ENCODE measurements at regions not wholly inside any gene's neighbourhood (a gene's known extent, or its start where the extent isn't known, plus 50 kb on each side); places are given as distances from the start of the nearest gene placed in this dataset.

- no peak overlapping the region for H3K9ac ChIP-seq (ENCODE audit: low read length)
- no peak for DNase-seq (ENCODE audit: low read depth)
- H3K4me3 ChIP-seq (ENCODE audit: low read length): no peak overlapping the region
- no peaks in the 10 kb centered on the region for H3K36me3 ChIP-seq (ENCODE audit: control insufficient read depth, insufficient read depth, low read length, severe bottlenecking)
- H3K9me3 ChIP-seq (ENCODE audit: control insufficient read depth, low read length): no peaks in the 10 kb centered on the region
- H3K4me1 ChIP-seq (ENCODE audit: control insufficient read depth, insufficient read depth, low read length): peaks cover 14% of the 10 kb centered on the region
- no peaks in the 10 kb centered on the region for H3K27me3 ChIP-seq (replicated peaks; ENCODE audit: control insufficient read depth, insufficient read depth, low read length)
Observed at GRCh38 chr9:532707-533106, 308.8 kb upstream of the DMRT1 start.

GRCh38 chr9:534886-535285 is 306.6 kb upstream of the DMRT1 start:
- Histone ChIP-seq H3K36me3 (ENCODE audit: control insufficient read depth, insufficient read depth, low read length, severe bottlenecking) (no peaks in the 10 kb centered on the region), H3K4me3 (ENCODE audit: low read length) (no peak overlapping the region), H3K9me3 (ENCODE audit: control insufficient read depth, low read length) (peaks cover 2% of the 10 kb centered on the region), H3K4me1 (ENCODE audit: control insufficient read depth, insufficient read depth, low read length) (peaks cover 11% of the 10 kb centered on the region), H3K27me3 (replicated peaks; ENCODE audit: control insufficient read depth, insufficient read depth, low read length) (no peaks in the 10 kb centered on the region), H3K9ac (ENCODE audit: low read length) (no peak overlapping the region)
- no peak for DNase-seq (ENCODE audit: low read depth)

- Histone ChIP-seq H3K36me3 (ENCODE audit: control insufficient read depth, insufficient read depth, low read length, severe bottlenecking) (no peaks in the 10 kb centered on the region), H3K4me3 (ENCODE audit: low read length) (no peak overlapping the region), H3K9ac (ENCODE audit: low read length) (no peak overlapping the region), H3K27me3 (replicated peaks; ENCODE audit: control insufficient read depth, insufficient read depth, low read length) (no peaks in the 10 kb centered on the region), H3K4me1 (ENCODE audit: control insufficient read depth, insufficient read depth, low read length) (peaks cover 8% of the 10 kb centered on the region), H3K9me3 (ENCODE audit: control insufficient read depth, low read length) (peaks cover 6% of the 10 kb centered on the region)
- no peak for DNase-seq (ENCODE audit: low read depth)
Observed at GRCh38 chr9:535356-535755, 306.1 kb upstream of the DMRT1 start.

GRCh38 chr9:536597-537511 is 304.6 kb upstream of the DMRT1 start:
- Histone ChIP-seq H3K27me3 (replicated peaks; ENCODE audit: control insufficient read depth, insufficient read depth, low read length) (no peaks in the 10 kb centered on the region), H3K4me3 (ENCODE audit: low read length) (no peak overlapping the region), H3K36me3 (ENCODE audit: control insufficient read depth, insufficient read depth, low read length, severe bottlenecking) (no peaks in the 10 kb centered on the region), H3K9me3 (ENCODE audit: control insufficient read depth, low read length) (peaks cover 6% of the 10 kb centered on the region), H3K9ac (ENCODE audit: low read length) (no peak overlapping the region), H3K4me1 (ENCODE audit: control insufficient read depth, insufficient read depth, low read length) (no peaks in the 10 kb centered on the region)
- DNase-seq (ENCODE audit: low read depth): no peak

GRCh38 chr9:543478-543877 is 298.0 kb upstream of the DMRT1 start:
- Histone ChIP-seq H3K9ac (ENCODE audit: low read length) (no peak overlapping the region), H3K4me1 (ENCODE audit: control insufficient read depth, insufficient read depth, low read length) (peaks cover 28% of the 10 kb centered on the region), H3K9me3 (ENCODE audit: control insufficient read depth, low read length) (peaks cover 6% of the 10 kb centered on the region), H3K36me3 (ENCODE audit: control insufficient read depth, insufficient read depth, low read length, severe bottlenecking) (no peaks in the 10 kb centered on the region), H3K27me3 (replicated peaks; ENCODE audit: control insufficient read depth, insufficient read depth, low read length) (no peaks in the 10 kb centered on the region), H3K4me3 (ENCODE audit: low read length) (no peak overlapping the region)
- no peak for DNase-seq (ENCODE audit: low read depth)

- Histone ChIP-seq H3K4me1 (ENCODE audit: control insufficient read depth, insufficient read depth, low read length) (peaks cover 28% of the 10 kb centered on the region), H3K36me3 (ENCODE audit: control insufficient read depth, insufficient read depth, low read length, severe bottlenecking) (no peaks in the 10 kb centered on the region), H3K9ac (ENCODE audit: low read length) (no peak overlapping the region), H3K27me3 (replicated peaks; ENCODE audit: control insufficient read depth, insufficient read depth, low read length) (no peaks in the 10 kb centered on the region), H3K9me3 (ENCODE audit: control insufficient read depth, low read length) (no peaks in the 10 kb centered on the region), H3K4me3 (ENCODE audit: low read length) (no peak overlapping the region)
- DNase-seq (ENCODE audit: low read depth): no peak
Observed at GRCh38 chr9:545480-545879, 296.0 kb upstream of the DMRT1 start.

GRCh38 chr9:546235-546634 is 295.3 kb upstream of the DMRT1 start:
- peaks cover 28% of the 10 kb centered on the region for H3K4me1 ChIP-seq (ENCODE audit: control insufficient read depth, insufficient read depth, low read length)
- H3K9me3 ChIP-seq (ENCODE audit: control insufficient read depth, low read length): no peaks in the 10 kb centered on the region
- no peaks in the 10 kb centered on the region for H3K27me3 ChIP-seq (replicated peaks; ENCODE audit: control insufficient read depth, insufficient read depth, low read length)
- no peak overlapping the region for H3K9ac ChIP-seq (ENCODE audit: low read length)
- H3K4me3 ChIP-seq (ENCODE audit: low read length): peak overlapping the region; percentile 22
- no peaks in the 10 kb centered on the region for H3K36me3 ChIP-seq (ENCODE audit: control insufficient read depth, insufficient read depth, low read length, severe bottlenecking)
- no peak for DNase-seq (ENCODE audit: low read depth)

- no peaks in the 10 kb centered on the region for H3K36me3 ChIP-seq (ENCODE audit: control insufficient read depth, insufficient read depth, low read length, severe bottlenecking)
- H3K4me3 ChIP-seq (ENCODE audit: low read length): peak overlapping the region; percentile 22
- H3K9ac ChIP-seq (ENCODE audit: low read length): no peak overlapping the region
- no peaks in the 10 kb centered on the region for H3K9me3 ChIP-seq (ENCODE audit: control insufficient read depth, low read length)
- peaks cover 28% of the 10 kb centered on the region for H3K4me1 ChIP-seq (ENCODE audit: control insufficient read depth, insufficient read depth, low read length)
- H3K27me3 ChIP-seq (replicated peaks; ENCODE audit: control insufficient read depth, insufficient read depth, low read length): no peaks in the 10 kb centered on the region
- peak; percentile 46 for DNase-seq (ENCODE audit: low read depth)
Observed at GRCh38 chr9:546797-547223, 294.7 kb upstream of the DMRT1 start.

- H3K36me3 ChIP-seq (ENCODE audit: control insufficient read depth, insufficient read depth, low read length, severe bottlenecking): no peaks in the 10 kb centered on the region
- peaks cover 33% of the 10 kb centered on the region for H3K4me1 ChIP-seq (ENCODE audit: control insufficient read depth, insufficient read depth, low read length)
- DNase-seq (ENCODE audit: low read depth): no peak
- H3K9me3 ChIP-seq (ENCODE audit: control insufficient read depth, low read length): no peaks in the 10 kb centered on the region
- no peaks in the 10 kb centered on the region for H3K27me3 ChIP-seq (replicated peaks; ENCODE audit: control insufficient read depth, insufficient read depth, low read length)
- no peak overlapping the region for H3K9ac ChIP-seq (ENCODE audit: low read length)
- peak overlapping the region; percentile 22 for H3K4me3 ChIP-seq (ENCODE audit: low read length)
Observed at GRCh38 chr9:547314-547713, 294.2 kb upstream of the DMRT1 start.

- peaks cover 41% of the 10 kb centered on the region for H3K4me1 ChIP-seq (ENCODE audit: control insufficient read depth, insufficient read depth, low read length)
- no peak overlapping the region for H3K4me3 ChIP-seq (ENCODE audit: low read length)
- H3K9ac ChIP-seq (ENCODE audit: low read length): no peak overlapping the region
- H3K36me3 ChIP-seq (ENCODE audit: control insufficient read depth, insufficient read depth, low read length, severe bottlenecking): no peaks in the 10 kb centered on the region
- no peak for DNase-seq (ENCODE audit: low read depth)
- H3K9me3 ChIP-seq (ENCODE audit: control insufficient read depth, low read length): no peaks in the 10 kb centered on the region
- H3K27me3 ChIP-seq (replicated peaks; ENCODE audit: control insufficient read depth, insufficient read depth, low read length): no peaks in the 10 kb centered on the region
Observed at GRCh38 chr9:549455-549997, 292.0 kb upstream of the DMRT1 start.

- H3K9ac ChIP-seq (ENCODE audit: low read length): no peak overlapping the region
- H3K36me3 ChIP-seq (ENCODE audit: control insufficient read depth, insufficient read depth, low read length, severe bottlenecking): no peaks in the 10 kb centered on the region
- H3K4me1 ChIP-seq (ENCODE audit: control insufficient read depth, insufficient read depth, low read length): peaks cover 35% of the 10 kb centered on the region
- no peaks in the 10 kb centered on the region for H3K9me3 ChIP-seq (ENCODE audit: control insufficient read depth, low read length)
- no peak for DNase-seq (ENCODE audit: low read depth)
- no peak overlapping the region for H3K4me3 ChIP-seq (ENCODE audit: low read length)
- no peaks in the 10 kb centered on the region for H3K27me3 ChIP-seq (replicated peaks; ENCODE audit: control insufficient read depth, insufficient read depth, low read length)
Observed at GRCh38 chr9:550333-550732, 291.2 kb upstream of the DMRT1 start.

All from adipocyte (in vitro differentiated cells).